MV-4-11 (cell line): ENCODE measurements at regions not wholly inside any gene's neighbourhood (a gene's known extent, or its start where the extent isn't known, plus 50 kb on each side); places are given as distances from the start of the nearest gene placed in this dataset.
"Not testable (repeated sequence)": the region's sequence is repeated elsewhere in the genome, so short reads cannot be mapped to it uniquely, and the experiment has no call there.

Experiments used
- DNase-seq: peaks from one replicate; lab custom pipeline; 2025; lab: John Stamatoyannopoulos, UW

DNA sequence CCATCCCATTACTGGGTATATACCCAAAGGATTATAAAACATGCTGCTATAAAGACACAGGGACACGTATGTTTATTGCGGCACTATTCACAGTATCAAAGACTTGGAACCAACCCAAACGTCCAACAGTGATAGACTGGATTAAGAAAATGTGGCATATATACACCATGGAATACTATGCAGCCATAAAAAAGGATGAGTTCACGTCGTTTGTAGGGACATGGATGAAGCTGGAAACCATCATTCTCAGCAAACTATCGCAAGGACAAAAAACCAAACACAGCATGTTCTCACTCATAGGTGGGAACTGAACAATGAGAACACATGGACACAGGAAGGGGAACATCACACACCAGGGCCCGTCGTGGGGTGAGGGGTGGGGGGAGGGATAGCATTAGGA is 106.1 kb downstream of the CHD1L start:
- not testable (repeated sequence) for DNase-seq

DNA sequence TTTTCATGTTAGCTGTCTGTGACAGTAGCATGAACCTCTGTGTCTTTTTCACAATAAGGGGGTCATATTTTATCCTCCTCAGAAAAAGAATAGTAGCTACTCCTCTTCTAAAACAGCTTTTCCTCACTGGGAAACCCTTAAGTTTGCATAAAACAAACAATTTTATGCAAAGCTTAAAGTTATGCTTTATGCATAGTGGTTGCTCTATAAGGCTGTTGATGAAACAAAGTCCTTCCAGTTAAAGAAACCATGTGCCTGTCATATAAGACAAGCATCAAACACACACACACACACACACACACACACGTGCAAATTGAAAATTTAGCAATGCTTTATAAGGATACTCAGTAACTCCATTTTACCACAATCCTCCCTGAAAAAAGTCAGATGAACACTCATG is 107.0 kb downstream of the CHD1L start:
- no peak for DNase-seq

DNA sequence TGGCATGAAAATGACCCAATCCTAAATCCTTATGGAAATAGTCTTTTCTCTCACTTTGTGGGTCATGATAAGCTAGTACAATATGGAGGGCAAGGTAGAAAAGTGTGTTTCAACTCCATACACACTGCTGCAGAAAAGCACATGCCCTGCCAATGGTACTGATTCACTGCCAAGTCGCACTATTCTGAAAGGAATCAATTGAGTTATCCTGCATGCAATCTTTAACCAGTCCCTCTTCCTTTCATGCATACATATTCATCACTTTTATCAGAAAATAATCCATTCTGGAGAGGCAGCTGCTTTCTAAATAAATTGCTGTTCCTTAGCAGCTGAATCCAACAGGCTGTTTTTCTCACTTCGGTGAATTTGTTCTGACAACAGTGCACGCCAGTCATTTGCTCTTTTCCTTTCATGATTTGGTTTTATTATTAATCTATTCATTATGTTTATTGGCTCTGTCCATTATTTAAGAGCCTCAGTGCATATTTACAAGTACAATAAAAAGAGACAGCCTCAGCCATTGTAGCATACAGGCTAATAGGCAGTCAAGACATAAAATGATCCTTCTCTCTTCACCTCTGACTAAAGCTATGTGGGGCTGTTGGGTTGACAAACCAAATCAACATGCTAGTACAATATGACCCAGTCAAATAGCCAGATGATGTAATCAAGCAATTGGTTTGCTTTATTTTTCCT is 108.8 kb downstream of the CHD1L start:
- no peak for DNase-seq

DNA sequence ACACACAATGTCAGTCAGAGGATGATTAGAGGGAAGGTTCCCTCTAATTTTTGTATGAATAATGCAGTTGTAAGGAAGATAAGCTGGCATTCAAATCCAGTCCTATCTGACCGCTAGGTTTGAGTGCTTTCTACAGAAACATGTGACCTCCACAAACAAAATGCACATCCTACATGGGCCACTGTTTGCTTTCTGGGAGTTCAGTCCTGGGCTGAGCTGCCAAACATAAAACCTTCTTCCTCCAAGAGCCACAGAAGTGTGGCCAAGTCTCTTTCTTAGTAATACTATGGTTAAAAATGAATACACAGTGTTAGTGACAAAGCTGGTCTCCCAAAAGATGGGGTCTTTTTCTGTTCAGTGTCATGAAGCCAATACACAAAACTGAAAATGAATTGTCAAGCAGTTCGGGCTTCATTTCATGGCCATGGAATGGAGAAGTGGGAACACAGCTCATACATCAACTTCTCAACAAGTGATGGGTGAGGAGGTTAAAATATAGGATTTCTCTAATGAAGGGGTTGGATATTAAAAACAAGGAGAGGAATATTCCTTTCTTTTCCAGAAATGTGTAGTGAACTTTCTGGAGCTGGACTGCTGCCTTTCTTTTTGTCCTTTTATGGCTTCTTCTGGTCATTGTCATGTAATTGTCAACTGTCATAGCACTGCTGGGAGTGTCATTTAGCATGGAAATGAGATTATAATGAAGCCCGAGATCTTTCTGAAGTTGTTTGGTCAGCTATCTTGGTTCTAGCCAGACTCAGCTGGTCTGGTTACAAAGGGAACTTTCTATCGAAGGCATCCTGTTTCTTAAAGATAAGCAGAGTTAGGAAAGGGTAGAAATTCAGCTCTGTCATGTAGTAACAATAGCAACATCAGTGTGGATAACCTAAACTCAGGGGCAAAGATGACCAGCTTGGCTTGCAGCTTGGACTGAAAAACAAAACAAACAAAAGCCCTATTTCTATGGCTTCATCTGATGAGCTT is 135.1 kb downstream of the CHD1L start:
- no peak for DNase-seq

- no peak for DNase-seq
Observed at GRCh38 chr1:147379889-147380288, 137.4 kb downstream of the CHD1L start.

GRCh38 chr1:147384804-147385203 is 142.3 kb downstream of the CHD1L start:
- DNase-seq: no peak

DNA sequence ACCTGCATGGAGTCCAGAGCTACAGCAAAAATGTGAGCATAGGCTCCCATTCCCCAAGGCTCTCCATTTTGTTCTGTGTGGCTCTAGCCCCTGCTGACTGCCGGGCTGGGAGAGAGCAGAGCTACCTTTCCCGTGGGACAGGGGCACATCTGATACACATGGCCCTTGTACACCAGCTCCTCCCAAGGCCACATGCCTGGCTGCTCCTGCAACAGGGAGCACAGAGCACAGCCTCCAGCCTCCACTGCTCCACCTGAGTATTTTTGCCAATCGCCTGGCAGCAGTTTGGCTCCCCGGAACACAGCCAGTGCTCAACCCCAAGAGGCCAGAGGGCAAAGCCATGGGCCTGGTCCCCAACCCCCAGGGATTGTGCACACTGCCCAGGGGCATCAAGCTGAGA is 146.5 kb downstream of the CHD1L start:
- no peak for DNase-seq

DNA sequence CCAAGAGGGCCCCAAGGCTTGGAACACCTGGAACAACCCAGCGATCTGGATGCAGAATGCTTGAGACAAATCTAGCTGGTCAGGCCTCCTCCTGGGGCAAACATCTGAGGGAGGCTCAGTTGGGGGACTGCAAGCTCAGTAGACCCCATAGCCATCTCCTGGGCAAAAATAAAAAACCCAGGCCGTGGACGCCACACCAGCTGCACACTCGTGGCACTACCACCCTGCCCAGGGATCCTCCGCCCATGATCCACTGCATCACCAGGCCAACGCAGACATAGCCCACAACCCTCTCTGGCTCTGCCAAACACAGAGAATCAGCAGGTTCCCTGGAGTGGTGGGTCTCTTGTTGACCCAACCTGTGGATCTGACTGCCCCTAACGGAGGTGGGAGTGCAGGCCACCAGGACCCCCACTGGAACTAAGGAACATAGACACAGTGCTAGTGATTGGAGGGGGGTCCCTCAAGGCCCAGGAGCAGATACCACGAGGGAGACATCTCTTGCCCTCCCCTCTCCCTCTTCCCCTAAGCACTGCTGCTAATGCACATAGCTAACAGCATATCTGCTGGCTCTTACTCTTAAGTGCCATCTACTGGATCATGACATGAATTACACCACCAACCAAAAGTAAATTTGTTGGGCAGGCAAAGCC is 147.2 kb downstream of the CHD1L start:
- peak; percentile 23 for DNase-seq

DNA sequence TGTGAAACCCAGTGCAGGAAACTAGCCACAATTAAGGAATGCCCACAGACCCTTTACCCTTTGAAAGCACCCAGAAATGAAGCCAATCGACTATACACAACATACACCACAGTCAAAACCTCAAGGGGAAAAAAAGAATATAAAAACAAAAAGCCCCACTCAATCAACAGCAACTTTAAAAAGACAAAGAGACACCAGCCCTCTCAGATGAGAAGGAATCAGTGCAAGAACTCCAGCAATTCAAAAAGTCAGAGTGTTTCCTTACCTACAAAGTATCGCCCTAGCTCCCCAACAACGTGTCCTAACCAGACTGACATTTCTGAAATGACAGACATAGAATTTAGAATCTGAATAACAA is 147.7 kb downstream of the CHD1L start:
- DNase-seq: no peak

DNA sequence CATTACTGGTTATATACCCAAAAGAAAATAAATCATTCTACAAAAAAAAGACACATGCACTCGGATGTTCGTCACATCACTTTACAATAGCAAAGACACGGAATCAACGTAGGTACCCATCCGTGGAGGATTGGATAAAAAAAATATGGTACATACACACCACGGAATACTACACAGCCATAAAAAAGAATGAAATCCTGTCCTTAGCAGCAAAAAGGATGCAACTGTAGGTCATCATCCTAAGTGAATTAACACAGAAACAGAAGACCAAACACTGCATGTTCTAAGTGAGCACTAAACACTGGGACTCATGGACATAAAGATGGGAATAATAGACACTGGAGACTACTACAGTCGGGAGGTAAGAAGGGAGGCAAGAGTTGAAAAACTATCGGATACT is 148.6 kb downstream of the CHD1L start:
- DNase-seq: no peak

DNA sequence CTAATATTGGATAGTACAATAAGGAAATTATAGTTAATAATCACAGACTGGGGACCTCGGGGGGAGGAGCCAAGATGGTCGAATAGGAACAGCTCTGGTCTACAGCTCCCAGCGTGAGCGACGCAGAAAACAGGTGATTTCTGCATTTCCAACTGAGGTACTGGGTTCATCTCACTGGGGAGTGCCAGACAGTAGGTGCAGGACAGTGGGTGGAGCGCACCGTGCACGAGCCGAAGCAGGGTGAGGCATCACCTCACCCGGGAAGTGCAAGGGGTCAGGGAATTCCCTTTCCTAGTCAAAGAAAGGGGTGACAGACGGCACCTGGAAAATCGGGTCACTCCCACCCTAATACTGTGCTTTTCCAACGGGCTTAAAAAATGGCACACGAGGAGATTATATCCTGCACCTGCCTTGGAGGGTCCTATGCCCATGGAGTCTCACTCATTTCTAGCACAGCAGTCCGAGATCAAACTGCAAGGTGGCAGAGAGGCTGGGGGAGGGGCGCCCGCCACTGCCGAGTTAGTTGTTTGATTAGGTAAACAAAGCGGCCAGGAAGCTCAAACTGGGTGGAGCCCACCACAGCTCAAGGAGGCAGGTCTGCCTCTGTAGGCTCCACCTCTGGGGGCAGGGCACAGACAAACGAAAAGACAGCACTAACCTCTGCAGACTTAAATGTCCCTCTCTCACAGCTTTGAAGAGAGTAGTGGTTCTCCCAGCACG is 138.8 kb upstream of the BCL9 start:
- not testable (repeated sequence) for DNase-seq

- DNase-seq: not testable (repeated sequence)
Observed at GRCh38 chr1:147404344-147404743, 137.0 kb upstream of the BCL9 start.

DNA sequence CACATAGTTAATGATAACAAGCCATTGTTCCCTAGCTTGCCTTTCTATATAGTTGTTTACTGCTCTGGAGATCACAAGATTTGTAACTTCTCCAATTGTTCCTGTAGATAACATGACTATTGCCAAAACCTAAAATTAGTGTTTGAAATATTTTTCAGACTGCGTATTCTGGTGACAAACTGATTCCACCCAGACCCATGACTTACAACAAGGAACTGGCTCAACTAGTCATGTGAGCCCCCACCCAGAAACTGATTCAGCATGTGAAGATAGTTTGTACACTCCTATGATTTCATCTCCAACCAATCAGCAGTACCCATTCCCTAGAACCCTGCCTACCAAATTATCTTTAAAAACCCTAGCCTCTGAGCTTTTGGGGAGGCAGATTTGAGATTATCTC is 131.4 kb upstream of the BCL9 start:
- no peak for DNase-seq

- no peak for DNase-seq
Observed at GRCh38 chr1:147413110-147413605, 128.1 kb upstream of the BCL9 start.

DNA sequence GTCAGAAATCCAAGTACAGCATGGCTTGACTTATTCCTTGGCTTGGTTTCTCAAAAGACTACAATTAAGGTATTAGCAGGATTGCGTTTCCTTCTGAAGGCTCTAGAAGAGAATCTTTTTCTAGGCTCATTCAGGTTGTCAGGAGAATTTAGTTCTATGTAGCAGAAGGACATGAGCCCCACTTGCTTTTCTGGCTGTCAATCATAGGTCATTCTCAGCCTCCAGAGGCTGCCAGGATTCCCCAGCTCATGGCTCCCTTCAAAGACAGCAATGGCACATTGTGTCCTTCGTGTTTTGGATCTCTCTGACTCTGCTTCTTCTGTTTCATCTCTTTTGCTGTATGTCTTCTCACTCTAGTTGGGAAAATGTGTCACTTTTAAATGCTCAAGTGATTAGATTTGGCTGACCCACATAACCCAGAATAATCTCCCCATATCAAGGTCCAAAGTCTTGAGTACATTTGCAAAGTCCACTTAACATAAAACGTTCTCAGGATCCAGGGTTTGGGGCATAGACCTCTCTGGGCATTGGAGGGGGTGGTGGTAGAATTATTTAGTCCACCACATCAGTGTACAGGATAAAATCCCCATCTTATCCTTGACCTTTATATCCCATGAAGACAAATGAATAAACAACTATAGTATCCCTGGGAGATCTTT is 126.7 kb upstream of the BCL9 start:
- no peak for DNase-seq

DNA sequence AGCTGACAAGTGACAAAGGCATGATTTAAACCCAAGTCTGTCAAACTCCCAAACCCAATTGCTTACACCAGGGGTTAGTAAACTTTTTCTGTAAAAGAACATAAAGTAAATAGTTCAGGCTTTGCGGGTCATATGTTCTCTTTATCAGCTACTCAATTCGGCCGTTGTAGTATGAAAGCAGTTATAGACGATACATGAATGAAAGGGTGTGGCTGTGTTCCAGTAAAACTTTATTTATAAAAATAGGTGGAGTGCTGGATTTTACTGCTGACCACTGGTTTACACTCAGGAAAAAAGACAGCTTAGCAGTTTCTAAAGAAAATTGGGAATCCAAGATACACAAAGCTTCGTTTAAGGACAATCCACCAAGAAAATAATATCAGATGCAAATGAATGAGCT is 124.3 kb upstream of the BCL9 start:
- DNase-seq: no peak

DNA sequence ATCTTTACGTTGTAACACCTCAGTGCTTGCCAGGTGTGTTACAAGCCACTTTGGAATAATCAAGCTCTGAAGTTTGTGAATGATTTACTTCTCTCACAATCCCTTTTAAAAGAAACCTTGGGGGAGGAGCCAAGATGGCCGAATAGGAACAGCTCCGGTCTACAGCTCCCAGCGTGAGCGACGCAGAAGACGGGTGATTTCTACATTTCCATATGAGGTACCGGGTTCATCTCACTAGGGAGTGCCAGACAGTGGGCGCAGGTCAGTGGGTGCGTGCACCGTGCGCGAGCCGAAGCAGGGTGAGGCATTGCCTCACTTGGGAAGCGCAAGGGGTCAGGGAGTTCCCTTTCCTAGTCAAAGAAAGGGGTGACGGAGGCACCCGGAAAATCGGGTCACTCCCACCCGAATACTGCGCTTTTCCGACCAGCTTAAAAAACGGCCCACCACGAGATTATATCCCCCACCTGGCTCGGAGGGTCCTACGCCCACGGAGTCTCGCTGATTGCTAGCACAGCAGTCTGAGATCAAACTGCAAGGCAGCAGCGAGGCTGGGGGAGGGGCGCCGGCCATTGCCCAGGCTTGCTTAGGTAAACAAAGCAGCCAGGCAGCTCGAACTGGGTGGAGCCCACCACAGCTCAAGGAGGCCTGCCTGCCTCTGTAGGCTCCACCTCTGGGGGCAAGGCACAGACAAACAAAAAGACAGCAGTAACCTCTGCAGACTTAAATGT is 118.0 kb upstream of the BCL9 start:
- DNase-seq: not testable (repeated sequence)

DNA sequence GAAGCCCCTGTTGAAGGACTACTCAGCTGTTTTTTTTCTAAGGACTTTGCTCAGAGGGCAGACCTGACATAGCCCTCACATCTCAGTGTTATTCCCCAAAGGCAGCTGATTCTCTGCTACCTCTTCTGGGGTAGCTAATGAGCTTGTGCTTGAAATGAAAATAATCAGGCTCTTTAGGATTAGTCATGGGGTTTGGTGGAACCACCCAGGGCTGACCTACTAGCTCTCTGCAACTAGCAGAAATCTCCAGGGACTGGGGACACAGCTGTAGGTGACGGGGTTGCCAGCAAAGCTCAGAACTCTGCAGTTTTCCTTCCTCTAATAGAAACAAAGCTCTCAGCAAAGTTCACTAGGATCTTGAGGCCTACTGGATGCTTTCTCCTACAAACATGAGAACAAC is 106.4 kb upstream of the BCL9 start:
- DNase-seq: no peak

DNA sequence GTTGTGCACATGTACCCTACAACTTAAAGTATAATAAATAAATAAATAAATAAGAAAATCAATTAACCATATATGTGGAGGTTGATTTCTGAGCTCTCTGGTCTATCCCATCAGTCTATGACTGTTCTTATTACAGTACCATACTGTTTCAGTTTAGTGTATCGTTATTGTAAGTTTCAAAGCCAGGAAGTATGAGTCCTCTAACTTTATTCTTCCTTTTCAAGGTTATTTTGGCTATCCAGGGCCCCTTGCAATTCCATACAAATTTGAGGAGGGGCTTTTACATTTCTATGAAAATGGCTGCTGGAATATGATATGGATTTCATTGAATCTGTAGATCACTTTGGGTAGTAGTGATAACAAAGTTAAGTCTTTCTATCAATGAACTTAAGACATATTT is 96.9 kb upstream of the BCL9 start:
- no peak for DNase-seq

DNA sequence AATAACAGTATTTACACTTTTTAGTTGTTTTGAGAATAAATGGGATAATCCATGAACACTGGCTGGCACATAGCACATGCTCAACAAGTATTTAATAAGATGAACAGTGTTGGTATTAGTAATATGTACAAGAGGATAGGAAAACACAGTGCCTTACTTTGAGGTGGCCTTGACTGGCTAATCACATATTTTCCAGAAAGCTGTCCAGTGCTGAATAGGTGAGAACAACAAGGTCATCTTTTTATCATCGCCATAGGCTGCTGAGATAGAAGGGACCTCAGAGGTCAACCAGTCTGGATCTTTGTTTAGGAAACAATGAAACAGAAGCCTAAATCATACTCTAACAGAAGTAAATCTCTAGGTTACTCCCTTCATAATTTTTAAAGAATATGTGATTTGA is 89.7 kb upstream of the BCL9 start:
- DNase-seq: no peak

DNA sequence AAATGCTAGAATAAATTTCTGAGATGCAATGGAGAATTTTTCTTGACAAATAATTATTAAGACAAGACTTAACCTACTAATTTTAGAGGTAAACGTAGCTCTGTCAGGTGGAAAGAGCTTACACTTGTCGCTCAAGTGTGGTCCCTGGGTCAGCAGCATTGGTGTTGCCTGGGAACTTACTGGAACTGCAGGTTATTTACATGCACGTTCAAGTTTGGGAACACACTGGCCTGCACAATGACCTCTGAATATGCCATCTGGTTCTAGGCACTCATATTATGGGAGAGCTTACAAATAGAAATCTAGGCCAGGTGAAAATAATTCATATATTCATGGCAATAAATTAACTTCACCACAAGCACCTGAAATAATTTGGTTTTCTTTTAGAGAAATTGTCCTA is 88.5 kb upstream of the BCL9 start:
- DNase-seq: no peak
